ENCODE measurements at regions not wholly inside any gene's neighbourhood (a gene's known extent, or its start where the extent isn't known, plus 50 kb on each side); places are given as distances from the start of the nearest gene placed in this dataset.

- no peak for TF ChIP-seq SP1 (CRISPR knock-in tag; conservative IDR thresholded peaks at IDR 0.05)
These were observed 1366.0 kb downstream of the UQCRFS1 start (continued) for GRCh38 chr19:27846944-27847343.

DNA sequence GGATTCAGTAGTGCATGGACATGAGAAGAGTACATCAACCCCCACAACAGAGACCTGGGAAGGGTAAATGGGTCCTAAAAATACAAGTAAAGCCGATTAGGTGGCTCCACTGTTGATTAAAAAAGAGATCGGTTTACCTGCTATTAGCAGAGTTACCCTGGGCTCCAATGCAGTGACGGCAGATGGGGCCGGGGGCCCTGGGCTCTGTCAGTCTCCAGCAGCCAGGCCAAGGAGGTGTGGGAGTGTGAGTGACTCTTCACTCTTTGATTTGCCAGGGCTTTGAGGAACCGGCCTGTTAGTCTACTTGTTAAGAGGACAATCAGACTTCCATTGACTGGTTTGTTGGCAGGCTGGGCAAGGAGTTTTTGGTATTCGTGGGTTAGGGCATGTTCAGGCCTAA is 1368.7 kb downstream of the UQCRFS1 start:
- TF ChIP-seq ZNF138 (CRISPR knock-in tag; conservative IDR thresholded peaks at IDR 0.05) (no peak), NR1H2 (CRISPR knock-in tag; IDR thresholded peaks at IDR 0.05) (no peak), TEAD1 (CRISPR knock-in tag; IDR thresholded peaks at IDR 0.05) (no peak), ZBTB43 (CRISPR knock-in tag; IDR thresholded peaks at IDR 0.05) (no peak), E2F5 (CRISPR knock-in tag; IDR thresholded peaks at IDR 0.05) (no peak), FOXJ3 (CRISPR knock-in tag; IDR thresholded peaks at IDR 0.05; ENCODE audit: borderline replicate concordance) (no peak), ETV6 (CRISPR knock-in tag; IDR thresholded peaks at IDR 0.05) (no peak), NFE2L1 (CRISPR knock-in tag; IDR thresholded peaks at IDR 0.05) (no peak), GTF2I (CRISPR knock-in tag; conservative IDR thresholded peaks at IDR 0.05) (no peak), TCF7 (CRISPR knock-in tag; IDR thresholded peaks at IDR 0.05; ENCODE audit: low read depth) (no peak), AR (CRISPR knock-in tag; IDR thresholded peaks at IDR 0.05) (no peak), E2F1 (CRISPR knock-in tag; IDR thresholded peaks at IDR 0.05) (no peak), ZNF396 (CRISPR knock-in tag; IDR thresholded peaks at IDR 0.05; ENCODE audit: borderline replicate concordance) (no peak)
- TF ChIP-seq, protein P1, sequence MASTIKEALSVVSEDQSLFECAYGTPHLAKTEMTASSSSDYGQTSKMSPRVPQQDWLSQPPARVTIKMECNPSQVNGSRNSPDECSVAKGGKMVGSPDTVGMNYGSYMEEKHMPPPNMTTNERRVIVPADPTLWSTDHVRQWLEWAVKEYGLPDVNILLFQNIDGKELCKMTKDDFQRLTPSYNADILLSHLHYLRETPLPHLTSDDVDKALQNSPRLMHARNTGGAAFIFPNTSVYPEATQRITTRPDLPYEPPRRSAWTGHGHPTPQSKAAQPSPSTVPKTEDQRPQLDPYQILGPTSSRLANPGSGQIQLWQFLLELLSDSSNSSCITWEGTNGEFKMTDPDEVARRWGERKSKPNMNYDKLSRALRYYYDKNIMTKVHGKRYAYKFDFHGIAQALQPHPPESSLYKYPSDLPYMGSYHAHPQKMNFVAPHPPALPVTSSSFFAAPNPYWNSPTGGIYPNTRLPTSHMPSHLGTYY (CRISPR knock-in tag; IDR thresholded peaks at IDR 0.05): no peak
- Mint-ChIP-seq H3K27ac (no peak overlapping the region), H3K9me3 (peaks cover 90% of the 10 kb centered on the region), H3K27me3 (ENCODE audit: low read depth) (peaks cover 24% of the 10 kb centered on the region), H3K4me3 (no peak overlapping the region), H3K36me3 (peaks cover 80% of the 10 kb centered on the region), H3K4me1 (no peaks in the 10 kb centered on the region)
- no peak for ATAC-seq
- no peak for DNase-seq (ENCODE audit: low spot score)
- POLR2A ChIA-PET: no interaction called here
- CTCF ChIA-PET: no interaction called here

DNA sequence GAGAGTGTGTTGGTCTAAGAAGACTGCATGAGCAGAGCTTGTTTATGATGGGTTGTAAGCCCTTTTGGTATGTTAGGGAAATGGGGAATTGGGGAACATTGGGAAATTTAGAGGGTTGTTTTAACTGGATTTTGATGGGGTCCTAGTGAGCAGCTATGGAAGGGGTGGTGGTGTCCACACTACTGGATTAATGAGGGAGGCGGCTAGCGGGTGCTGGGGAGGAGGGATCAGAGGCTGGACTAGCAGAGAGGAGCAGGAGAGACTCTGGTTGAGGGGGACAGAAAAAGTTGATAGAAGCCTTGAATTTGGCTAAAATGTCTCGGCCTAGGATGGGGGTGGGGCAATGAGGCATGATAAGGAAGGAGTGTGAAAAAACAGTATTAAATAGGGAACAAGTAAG is 1369.1 kb downstream of the UQCRFS1 start:
- CTCF ChIA-PET: no interaction called here
- DNase-seq (ENCODE audit: low spot score) (no peak), ATAC-seq (no peak)
- no peak overlapping the region for H3K4me3 Mint-ChIP-seq
- H3K27me3 Mint-ChIP-seq (ENCODE audit: low read depth): peaks cover 24% of the 10 kb centered on the region
- H3K27ac Mint-ChIP-seq: no peak overlapping the region
- POLR2A ChIA-PET: no interaction called here
- no peaks in the 10 kb centered on the region for H3K4me1 Mint-ChIP-seq
- peaks cover 90% of the 10 kb centered on the region for H3K9me3 Mint-ChIP-seq
- H3K36me3 Mint-ChIP-seq: peaks cover 80% of the 10 kb centered on the region
- TF ChIP-seq, protein P2, sequence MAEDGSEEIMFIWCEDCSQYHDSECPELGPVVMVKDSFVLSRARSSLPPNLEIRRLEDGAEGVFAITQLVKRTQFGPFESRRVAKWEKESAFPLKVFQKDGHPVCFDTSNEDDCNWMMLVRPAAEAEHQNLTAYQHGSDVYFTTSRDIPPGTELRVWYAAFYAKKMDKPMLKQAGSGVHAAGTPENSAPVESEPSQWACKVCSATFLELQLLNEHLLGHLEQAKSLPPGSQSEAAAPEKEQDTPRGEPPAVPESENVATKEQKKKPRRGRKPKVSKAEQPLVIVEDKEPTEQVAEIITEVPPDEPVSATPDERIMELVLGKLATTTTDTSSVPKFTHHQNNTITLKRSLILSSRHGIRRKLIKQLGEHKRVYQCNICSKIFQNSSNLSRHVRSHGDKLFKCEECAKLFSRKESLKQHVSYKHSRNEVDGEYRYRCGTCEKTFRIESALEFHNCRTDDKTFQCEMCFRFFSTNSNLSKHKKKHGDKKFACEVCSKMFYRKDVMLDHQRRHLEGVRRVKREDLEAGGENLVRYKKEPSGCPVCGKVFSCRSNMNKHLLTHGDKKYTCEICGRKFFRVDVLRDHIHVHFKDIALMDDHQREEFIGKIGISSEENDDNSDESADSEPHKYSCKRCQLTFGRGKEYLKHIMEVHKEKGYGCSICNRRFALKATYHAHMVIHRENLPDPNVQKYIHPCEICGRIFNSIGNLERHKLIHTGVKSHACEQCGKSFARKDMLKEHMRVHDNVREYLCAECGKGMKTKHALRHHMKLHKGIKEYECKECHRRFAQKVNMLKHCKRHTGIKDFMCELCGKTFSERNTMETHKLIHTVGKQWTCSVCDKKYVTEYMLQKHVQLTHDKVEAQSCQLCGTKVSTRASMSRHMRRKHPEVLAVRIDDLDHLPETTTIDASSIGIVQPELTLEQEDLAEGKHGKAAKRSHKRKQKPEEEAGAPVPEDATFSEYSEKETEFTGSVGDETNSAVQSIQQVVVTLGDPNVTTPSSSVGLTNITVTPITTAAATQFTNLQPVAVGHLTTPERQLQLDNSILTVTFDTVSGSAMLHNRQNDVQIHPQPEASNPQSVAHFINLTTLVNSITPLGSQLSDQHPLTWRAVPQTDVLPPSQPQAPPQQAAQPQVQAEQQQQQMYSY (CRISPR knock-in tag; IDR thresholded peaks at IDR 0.05): no peak
- no peak for TF ChIP-seq E2F1 (CRISPR knock-in tag; IDR thresholded peaks at IDR 0.05)
- TF ChIP-seq ZNF416 (CRISPR knock-in tag; IDR thresholded peaks at IDR 0.05): no peak
- TF ChIP-seq ATF3 (CRISPR knock-in tag; conservative IDR thresholded peaks at IDR 0.05): no peak
- no peak for TF ChIP-seq TP53 (CRISPR knock-in tag; IDR thresholded peaks at IDR 0.05)
- TF ChIP-seq E2F4 (CRISPR knock-in tag; IDR thresholded peaks at IDR 0.05; ENCODE audit: borderline replicate concordance, low read depth): no peak
- TF ChIP-seq ZNF263 (CRISPR knock-in tag; IDR thresholded peaks at IDR 0.05; ENCODE audit: low read depth): no peak

Measured in WTC11 (cell line).